GM23338 (cell line): ENCODE measurements at regions not wholly inside any gene's neighbourhood (a gene's known extent, or its start where the extent isn't known, plus 50 kb on each side); places are given as distances from the start of the nearest gene placed in this dataset.
"Not testable (repeated sequence)": the region's sequence is repeated elsewhere in the genome, so short reads cannot be mapped to it uniquely, and the experiment has no call there.

Source experiments
- ATAC-seq: fragments of 200-7000 bp; cut with Tn5 transposase; 3 replicates; pipeline ENCODE4 v1.9.1; 2020
- DNase-seq: peaks from one replicate; pipeline ENCODE4 v3.0.0-alpha.2; 2015; ENCODE audit warnings: low spot score
- H2AFZ ChIP-seq: fragments of 200-600 bp; sonication (generic); 2 replicates; pipeline ENCODE4 v1.8.0; 2016; ENCODE audit warnings: antibody characterized with exemption, mild to moderate bottlenecking, moderate library complexity
- H3F3A ChIP-seq: fragments of 200-600 bp; sonication (generic); replicated peaks from 2 replicates; pipeline ENCODE4 v1.8.0; 2017; ENCODE audit warnings: antibody characterized with exemption, mixed run types, low read depth
- H3K27ac ChIP-seq: fragments of 200-600 bp; sonication (generic); 2 replicates; pipeline ENCODE4 v1.6.1; 2016; ENCODE audit warnings: low read depth
- H3K27me3 ChIP-seq: fragments of 200-600 bp; sonication (generic); 2 replicates; pipeline ENCODE4 v1.8.0; 2016; ENCODE audit warnings: mild to moderate bottlenecking, mixed run types, moderate library complexity; ENCODE audit not compliant: insufficient read depth
- H3K36me3 ChIP-seq: fragments of 200-600 bp; sonication (generic); 2 replicates; pipeline ENCODE4 v1.8.0; 2016; ENCODE audit warnings: mild to moderate bottlenecking; ENCODE audit not compliant: insufficient read depth
- H3K4me1 ChIP-seq: fragments of 200-600 bp; sonication (generic); 2 replicates; pipeline ENCODE4 v1.8.0; 2016; ENCODE audit warnings: mild to moderate bottlenecking, moderate library complexity; ENCODE audit not compliant: insufficient read depth
- H3K4me2 ChIP-seq: fragments of 200-600 bp; sonication (generic); 2 replicates; pipeline ENCODE4 v1.7.1; 2017; ENCODE audit warnings: mixed run types
- H3K4me3 ChIP-seq: fragments of 200-600 bp; sonication (generic); 2 replicates; pipeline ENCODE4 v1.6.1; 2016; ENCODE audit warnings: mixed run types
- H3K79me2 ChIP-seq: fragments of 200-600 bp; sonication (generic); replicated peaks from 2 replicates; pipeline ENCODE4 v1.8.0; 2017; ENCODE audit warnings: mild to moderate bottlenecking; ENCODE audit not compliant: insufficient read depth
- H3K9me2 ChIP-seq: fragments of 200-600 bp; sonication (generic); 2 replicates; pipeline ENCODE4 v1.8.0; 2017; ENCODE audit not compliant: insufficient read depth
- H4K20me1 ChIP-seq: fragments of 200-600 bp; sonication (generic); replicated peaks from 2 replicates; pipeline ENCODE4 v1.8.0; 2017; ENCODE audit warnings: mild to moderate bottlenecking; ENCODE audit not compliant: insufficient read depth
- H3K27ac Mint-ChIP-seq: 2 replicates; pipeline ENCODE4 v1.8.0; 2020; ENCODE audit warnings: inconsistent platforms, mild to moderate bottlenecking, moderate library complexity, mixed read lengths
- H3K27me3 Mint-ChIP-seq: 3 replicates; pipeline ENCODE4 v1.8.0; 2022; ENCODE audit warnings: low read depth, mild to moderate bottlenecking, moderate library complexity, mixed read lengths, inconsistent platforms; ENCODE audit not compliant: insufficient read depth, poor library complexity
- H3K36me3 Mint-ChIP-seq: 3 replicates; pipeline ENCODE4 v1.8.0; 2021; ENCODE audit warnings: low read depth, mild to moderate bottlenecking, inconsistent platforms, moderate library complexity, mixed read lengths
- H3K4me1 Mint-ChIP-seq: 3 replicates; pipeline ENCODE4 v1.8.0; 2020; ENCODE audit warnings: mild to moderate bottlenecking, inconsistent platforms, mixed read lengths
- H3K4me3 Mint-ChIP-seq: 3 replicates; pipeline ENCODE4 v1.8.0; 2021; ENCODE audit warnings: moderate library complexity, mild to moderate bottlenecking, inconsistent platforms, mixed read lengths
- H3K9me3 Mint-ChIP-seq: 3 replicates; pipeline ENCODE4 v1.8.0; 2020; ENCODE audit warnings: moderate library complexity, mild to moderate bottlenecking, inconsistent platforms, mixed read lengths
- EZH2 ChIP-seq: fragments of 200-600 bp; sonication (generic); IDR thresholded peaks from one replicate; pipeline ENCODE4 v1.8.0; 2017; ENCODE audit warnings: antibody characterized with exemption, mild to moderate bottlenecking, low read depth; ENCODE audit not compliant: unreplicated experiment
- ZNF331 ChIP-seq: fragments of 250-450 bp; sonication (Bioruptor Pico); IDR thresholded peaks from 2 replicates; pipeline ENCODE4 v1.5.0; 2020; ENCODE audit warnings: low read depth, mild to moderate bottlenecking, moderate library complexity
- TF ChIP-seq, protein P1 (sequence below): fragments of 250-450 bp; sonication (Bioruptor Pico); IDR thresholded peaks from 2 replicates; pipeline ENCODE4 v1.5.0; 2020; ENCODE audit warnings: mild to moderate bottlenecking, moderate library complexity
- TF ChIP-seq, protein P2 (sequence below), 2 experiments: fragments of 200-600 bp in 1 of 2; sonication (generic) in 1 of 2; conservative IDR thresholded peaks; 2 replicates each; pipeline versions ENCODE4 v1.5.1 to v1.6.1; 2016 to 2017; ENCODE audit warnings: antibody characterized with exemption in 2 of 2, low read depth in 2 of 2, mild to moderate bottlenecking in 2 of 2, moderate library complexity in 1 of 2

DNA sequence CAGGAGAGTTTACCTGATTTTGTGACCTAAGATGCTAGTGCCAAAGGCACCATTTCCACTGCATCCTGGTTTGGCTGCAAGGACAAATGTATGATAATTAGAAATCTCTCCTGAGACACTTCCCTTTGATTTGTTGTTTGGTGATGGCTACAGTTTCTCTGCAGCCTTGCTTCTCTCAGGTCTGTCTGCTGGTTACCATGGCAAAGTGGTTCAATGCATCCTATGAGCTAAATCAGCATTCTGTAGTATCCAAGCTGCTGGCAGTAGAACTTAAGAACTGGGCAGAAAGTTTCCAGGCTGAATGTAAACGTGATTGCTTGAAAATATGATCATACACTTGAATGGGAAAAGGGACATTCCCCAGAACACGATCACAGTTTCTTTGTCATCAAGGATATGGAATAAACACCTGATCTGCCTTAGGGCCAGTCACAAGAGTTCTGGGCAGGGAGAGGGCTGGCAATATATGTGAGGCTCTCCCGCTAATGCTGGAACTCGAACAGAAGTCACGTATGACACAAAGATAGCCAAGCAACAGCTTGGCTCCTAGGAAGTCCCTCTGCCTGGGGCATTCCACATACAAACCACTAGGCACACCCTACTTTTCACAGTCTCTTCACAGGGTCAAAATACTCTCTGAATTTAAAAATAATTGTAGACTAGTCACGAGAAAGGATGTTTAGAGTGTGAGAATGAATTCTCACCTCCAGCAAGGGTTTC lies 138.1 kb upstream of the GRAMD2B start (continued):
- TF ChIP-seq, protein P1, sequence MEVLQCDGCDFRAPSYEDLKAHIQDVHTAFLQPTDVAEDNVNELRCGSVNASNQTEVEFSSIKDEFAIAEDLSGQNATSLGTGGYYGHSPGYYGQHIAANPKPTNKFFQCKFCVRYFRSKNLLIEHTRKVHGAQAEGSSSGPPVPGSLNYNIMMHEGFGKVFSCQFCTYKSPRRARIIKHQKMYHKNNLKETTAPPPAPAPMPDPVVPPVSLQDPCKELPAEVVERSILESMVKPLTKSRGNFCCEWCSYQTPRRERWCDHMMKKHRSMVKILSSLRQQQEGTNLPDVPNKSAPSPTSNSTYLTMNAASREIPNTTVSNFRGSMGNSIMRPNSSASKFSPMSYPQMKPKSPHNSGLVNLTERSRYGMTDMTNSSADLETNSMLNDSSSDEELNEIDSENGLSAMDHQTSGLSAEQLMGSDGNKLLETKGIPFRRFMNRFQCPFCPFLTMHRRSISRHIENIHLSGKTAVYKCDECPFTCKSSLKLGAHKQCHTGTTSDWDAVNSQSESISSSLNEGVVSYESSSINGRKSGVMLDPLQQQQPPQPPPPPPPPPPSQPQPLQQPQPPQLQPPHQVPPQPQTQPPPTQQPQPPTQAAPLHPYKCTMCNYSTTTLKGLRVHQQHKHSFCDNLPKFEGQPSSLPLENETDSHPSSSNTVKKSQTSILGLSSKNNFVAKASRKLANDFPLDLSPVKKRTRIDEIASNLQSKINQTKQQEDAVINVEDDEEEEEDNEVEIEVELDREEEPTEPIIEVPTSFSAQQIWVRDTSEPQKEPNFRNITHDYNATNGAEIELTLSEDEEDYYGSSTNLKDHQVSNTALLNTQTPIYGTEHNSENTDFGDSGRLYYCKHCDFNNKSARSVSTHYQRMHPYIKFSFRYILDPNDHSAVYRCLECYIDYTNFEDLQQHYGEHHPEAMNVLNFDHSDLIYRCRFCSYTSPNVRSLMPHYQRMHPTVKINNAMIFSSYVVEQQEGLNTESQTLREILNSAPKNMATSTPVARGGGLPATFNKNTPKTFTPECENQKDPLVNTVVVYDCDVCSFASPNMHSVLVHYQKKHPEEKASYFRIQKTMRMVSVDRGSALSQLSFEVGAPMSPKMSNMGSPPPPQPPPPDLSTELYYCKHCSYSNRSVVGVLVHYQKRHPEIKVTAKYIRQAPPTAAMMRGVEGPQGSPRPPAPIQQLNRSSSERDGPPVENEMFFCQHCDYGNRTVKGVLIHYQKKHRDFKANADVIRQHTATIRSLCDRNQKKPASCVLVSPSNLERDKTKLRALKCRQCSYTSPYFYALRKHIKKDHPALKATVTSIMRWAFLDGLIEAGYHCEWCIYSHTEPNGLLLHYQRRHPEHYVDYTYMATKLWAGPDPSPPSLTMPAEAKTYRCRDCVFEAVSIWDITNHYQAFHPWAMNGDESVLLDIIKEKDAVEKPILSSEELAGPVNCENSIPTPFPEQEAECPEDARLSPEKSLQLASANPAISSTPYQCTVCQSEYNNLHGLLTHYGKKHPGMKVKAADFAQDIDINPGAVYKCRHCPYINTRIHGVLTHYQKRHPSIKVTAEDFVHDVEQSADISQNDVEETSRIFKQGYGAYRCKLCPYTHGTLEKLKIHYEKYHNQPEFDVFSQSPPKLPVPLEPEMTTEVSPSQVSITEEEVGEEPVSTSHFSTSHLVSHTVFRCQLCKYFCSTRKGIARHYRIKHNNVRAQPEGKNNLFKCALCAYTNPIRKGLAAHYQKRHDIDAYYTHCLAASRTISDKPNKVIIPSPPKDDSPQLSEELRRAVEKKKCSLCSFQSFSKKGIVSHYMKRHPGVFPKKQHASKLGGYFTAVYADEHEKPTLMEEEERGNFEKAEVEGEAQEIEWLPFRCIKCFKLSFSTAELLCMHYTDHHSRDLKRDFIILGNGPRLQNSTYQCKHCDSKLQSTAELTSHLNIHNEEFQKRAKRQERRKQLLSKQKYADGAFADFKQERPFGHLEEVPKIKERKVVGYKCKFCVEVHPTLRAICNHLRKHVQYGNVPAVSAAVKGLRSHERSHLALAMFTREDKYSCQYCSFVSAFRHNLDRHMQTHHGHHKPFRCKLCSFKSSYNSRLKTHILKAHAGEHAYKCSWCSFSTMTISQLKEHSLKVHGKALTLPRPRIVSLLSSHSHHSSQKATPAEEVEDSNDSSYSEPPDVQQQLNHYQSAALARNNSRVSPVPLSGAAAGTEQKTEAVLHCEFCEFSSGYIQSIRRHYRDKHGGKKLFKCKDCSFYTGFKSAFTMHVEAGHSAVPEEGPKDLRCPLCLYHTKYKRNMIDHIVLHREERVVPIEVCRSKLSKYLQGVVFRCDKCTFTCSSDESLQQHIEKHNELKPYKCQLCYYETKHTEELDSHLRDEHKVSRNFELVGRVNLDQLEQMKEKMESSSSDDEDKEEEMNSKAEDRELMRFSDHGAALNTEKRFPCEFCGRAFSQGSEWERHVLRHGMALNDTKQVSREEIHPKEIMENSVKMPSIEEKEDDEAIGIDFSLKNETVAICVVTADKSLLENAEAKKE (CRISPR knock-in tag), result no peak
- TF ChIP-seq ZNF331 (CRISPR knock-in tag) (no peak), EZH2 (no peak)

DNA sequence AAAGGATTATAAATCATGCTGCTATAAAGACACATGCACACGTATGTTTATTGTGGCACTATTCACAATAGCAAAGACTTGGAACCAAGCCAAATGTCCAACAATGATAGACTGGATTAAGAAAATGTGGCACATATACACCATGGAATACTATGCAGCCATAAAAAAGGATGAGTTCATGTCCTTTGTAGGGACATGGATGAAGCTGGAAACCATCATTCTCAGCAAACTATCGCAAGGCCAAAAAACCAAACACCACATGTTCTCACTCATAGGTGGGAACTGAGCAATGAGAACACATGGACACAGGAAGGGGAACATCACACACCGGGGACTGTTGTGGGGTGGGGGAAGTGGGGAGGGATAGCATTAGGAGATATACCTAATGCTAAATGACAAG lies 127.1 kb upstream of the GRAMD2B start:
- H2AFZ ChIP-seq, H4K20me1 ChIP-seq: not testable (repeated sequence)

DNA sequence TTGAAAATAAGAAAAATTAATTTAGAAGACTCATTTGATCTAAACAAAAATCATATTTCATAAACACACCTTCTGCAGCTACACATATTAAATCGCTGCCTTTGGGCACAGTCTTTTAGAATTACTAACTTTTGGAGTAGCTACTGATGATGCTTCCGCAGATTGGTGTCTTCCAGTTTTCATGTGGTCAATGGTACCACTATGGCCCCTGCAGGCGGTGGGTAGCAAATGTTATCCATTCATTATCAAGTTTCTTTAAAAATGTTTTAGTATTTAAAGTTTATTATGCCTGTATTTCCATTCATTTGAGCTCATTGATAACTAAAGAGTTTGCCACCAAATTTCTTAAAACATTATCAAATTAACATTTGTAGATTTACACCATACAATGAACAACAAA lies 122.9 kb upstream of the GRAMD2B start:
- no peak overlapping the region for H3K27ac Mint-ChIP-seq
- Histone ChIP-seq H3K4me2 (no peak overlapping the region), H4K20me1 (no peaks in the 10 kb centered on the region), H3K4me1 (no peaks in the 10 kb centered on the region), H3K79me2 (no peaks in the 10 kb centered on the region), H3K27me3 (no peaks in the 10 kb centered on the region), H3K36me3 (no peaks in the 10 kb centered on the region), H3K9me2 (no peaks in the 10 kb centered on the region; the same call in 1 of the 2 replicates), H3K27ac (no peak overlapping the region), H3K4me3 (no peak overlapping the region), H3F3A (no peaks in the 10 kb centered on the region), H2AFZ (no peak overlapping the region)
- DNase-seq, result peak; percentile 12
- peaks cover 5% of the 10 kb centered on the region; the same call in 1 of the 3 replicates for H3K36me3 Mint-ChIP-seq
- peaks cover 3% of the 10 kb centered on the region for H3K27me3 Mint-ChIP-seq
- no peak for ATAC-seq
- no peaks in the 10 kb centered on the region for H3K4me1 Mint-ChIP-seq
- TF ChIP-seq, protein P2, sequence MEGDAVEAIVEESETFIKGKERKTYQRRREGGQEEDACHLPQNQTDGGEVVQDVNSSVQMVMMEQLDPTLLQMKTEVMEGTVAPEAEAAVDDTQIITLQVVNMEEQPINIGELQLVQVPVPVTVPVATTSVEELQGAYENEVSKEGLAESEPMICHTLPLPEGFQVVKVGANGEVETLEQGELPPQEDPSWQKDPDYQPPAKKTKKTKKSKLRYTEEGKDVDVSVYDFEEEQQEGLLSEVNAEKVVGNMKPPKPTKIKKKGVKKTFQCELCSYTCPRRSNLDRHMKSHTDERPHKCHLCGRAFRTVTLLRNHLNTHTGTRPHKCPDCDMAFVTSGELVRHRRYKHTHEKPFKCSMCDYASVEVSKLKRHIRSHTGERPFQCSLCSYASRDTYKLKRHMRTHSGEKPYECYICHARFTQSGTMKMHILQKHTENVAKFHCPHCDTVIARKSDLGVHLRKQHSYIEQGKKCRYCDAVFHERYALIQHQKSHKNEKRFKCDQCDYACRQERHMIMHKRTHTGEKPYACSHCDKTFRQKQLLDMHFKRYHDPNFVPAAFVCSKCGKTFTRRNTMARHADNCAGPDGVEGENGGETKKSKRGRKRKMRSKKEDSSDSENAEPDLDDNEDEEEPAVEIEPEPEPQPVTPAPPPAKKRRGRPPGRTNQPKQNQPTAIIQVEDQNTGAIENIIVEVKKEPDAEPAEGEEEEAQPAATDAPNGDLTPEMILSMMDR (conservative IDR thresholded peaks at IDR 0.05; ENCODE audit: low read depth in 2 of 2), result peak; percentile 43 to 48
- no peak for TF ChIP-seq EZH2
- H3K4me3 Mint-ChIP-seq, result no peak overlapping the region
- peaks cover 16% of the 10 kb centered on the region for H3K9me3 Mint-ChIP-seq

More for the DNA sequence above, 127.1 kb upstream of the GRAMD2B start:
- not testable (repeated sequence) for DNase-seq, H3K27ac Mint-ChIP-seq, H3K4me2 ChIP-seq, H3K27me3 Mint-ChIP-seq, H3K27me3 ChIP-seq, H3K27ac ChIP-seq, ATAC-seq, H3K36me3 Mint-ChIP-seq, H3K4me3 ChIP-seq, H3K4me1 Mint-ChIP-seq, H3K9me2 ChIP-seq, H3K79me2 ChIP-seq, H3K9me3 Mint-ChIP-seq, H3K4me1 ChIP-seq, H3F3A ChIP-seq, H3K4me3 Mint-ChIP-seq, H3K36me3 ChIP-seq
